SU-DHL-6 (cell line): ENCODE measurements at regions not wholly inside any gene's neighbourhood (a gene's known extent, or its start where the extent isn't known, plus 50 kb on each side); places are given as distances from the start of the nearest gene placed in this dataset.

Experiments
- CTCF ChIP-seq: fragments of 200-600 bp; sonication (generic); IDR thresholded peaks from one replicate; pipeline ENCODE4 v1.5.1; 2017; ENCODE audit warnings: antibody characterized with exemption, mild to moderate bottlenecking, low read length, moderate library complexity; ENCODE audit not compliant: insufficient read depth, poor library complexity, severe bottlenecking
- EZH2phosphoT487 ChIP-seq: fragments of 200-600 bp; sonication (generic), shearing (Covaris generic); conservative IDR thresholded peaks from 2 replicates; pipeline ENCODE4 v1.6.1; 2018; ENCODE audit warnings: mild to moderate bottlenecking, antibody characterized with exemption, low read length, moderate library complexity, mixed read lengths

- no peak for TF ChIP-seq EZH2phosphoT487
- no peak for TF ChIP-seq CTCF
Observed at GRCh38 chr1:19591482-19592091, 52.5 kb upstream of the NBL1 start.
